IMR-90 (cell line): ENCODE measurements at regions not wholly inside any gene's neighbourhood (a gene's known extent, or its start where the extent isn't known, plus 50 kb on each side); places are given as distances from the start of the nearest gene placed in this dataset.

Experiments used
- ATAC-seq: fragments of 200-7000 bp; cut with Tn5 transposase; 2 replicates; pipeline ENCODE4 v1.9.1; 2020; ENCODE audit warnings: low read depth, mild to moderate bottlenecking, moderate library complexity
- BruUV-seq: library from RNA; stranded (reverse); fragments of 400-500 nt; replicated peaks from 2 replicates; lab custom pipeline; 2021; lab: Mats Ljungman, UMichigan
- CTCF ChIA-PET: fragments of 300-600 bp; formaldehyde crosslinking; extraction: SDS; loops from one replicate; lab custom pipeline; 2021; ENCODE audit warnings: antibody characterized with exemption; lab: Yijun Ruan, JAX
- POLR2A ChIA-PET: fragments of 300-600 bp; sonication (Branson Sonifier 250); formaldehyde crosslinking; loops from one replicate; lab custom pipeline; 2022; ENCODE audit warnings: antibody characterized with exemption; ENCODE audit not compliant: unreplicated experiment; lab: Charles Lee
- DNase-seq: peaks from one replicate; pipeline ENCODE4 v3.0.0; 2013
- H2AFZ ChIP-seq: replicated peaks from 2 replicates; pipeline ENCODE3; 2013; ENCODE audit warnings: low read length, mild to moderate bottlenecking; ENCODE audit not compliant: poor library complexity
- H2AK5ac ChIP-seq: 2 replicates; pipeline ENCODE4 v1.6.1; 2013; ENCODE audit warnings: low read depth, low read length, inconsistent platforms
- H2AK9ac ChIP-seq: replicated peaks from 2 replicates; pipeline ENCODE3; 2013; ENCODE audit warnings: mild to moderate bottlenecking, low read depth, low read length, moderate library complexity; ENCODE audit not compliant: poor library complexity
- H2BK120ac ChIP-seq: 2 replicates; pipeline ENCODE4 v1.6.1; 2013; ENCODE audit warnings: low read depth, low read length, inconsistent platforms
- H2BK15ac ChIP-seq: 3 replicates; pipeline ENCODE4 v1.6.1; 2013; ENCODE audit warnings: low read depth, low read length, inconsistent platforms
- H2BK20ac ChIP-seq: 2 replicates; pipeline ENCODE4 v1.6.1; 2013; ENCODE audit warnings: low read depth, mild to moderate bottlenecking, inconsistent platforms, low read length, moderate library complexity
- H2BK5ac ChIP-seq: 2 replicates; pipeline ENCODE4 v1.6.1; 2013; ENCODE audit warnings: mild to moderate bottlenecking, low read depth, low read length, inconsistent platforms; ENCODE audit not compliant: poor library complexity, severe bottlenecking
- H3K14ac ChIP-seq: replicated peaks from 2 replicates; pipeline ENCODE4 v1.6.1; 2013; ENCODE audit warnings: low read depth, low read length, inconsistent platforms
- H3K18ac ChIP-seq: 2 replicates; pipeline ENCODE4 v1.6.1; 2013; ENCODE audit warnings: low read depth, low read length, control low read depth
- H3K23ac ChIP-seq: 2 replicates; pipeline ENCODE4 v1.6.1; 2013; ENCODE audit warnings: low read depth, low read length, inconsistent platforms
- H3K27ac ChIP-seq: 2 replicates; pipeline ENCODE4 v1.5.1; 2013; ENCODE audit warnings: mild to moderate bottlenecking, control low read depth, low read length; ENCODE audit not compliant: insufficient read depth
- H3K27me3 ChIP-seq: 2 replicates; pipeline ENCODE4 v1.6.1; 2013; ENCODE audit warnings: low read length; ENCODE audit not compliant: control insufficient read depth, insufficient read depth
- H3K36me3 ChIP-seq: 2 replicates; pipeline ENCODE4 v1.6.1; 2013; ENCODE audit warnings: low read length, mixed read lengths; ENCODE audit not compliant: control insufficient read depth, insufficient read depth
- H3K4ac ChIP-seq: 2 replicates; pipeline ENCODE4 v1.6.1; 2013; ENCODE audit warnings: low read depth, low read length, inconsistent platforms
- H3K4me1 ChIP-seq: 2 replicates; pipeline ENCODE4 v1.6.1; 2013; ENCODE audit warnings: low read length, mixed read lengths; ENCODE audit not compliant: control insufficient read depth, insufficient read depth
- H3K4me2 ChIP-seq: 2 replicates; pipeline ENCODE4 v1.6.1; 2013; ENCODE audit warnings: low read depth, mild to moderate bottlenecking, control low read depth, low read length, moderate library complexity
- H3K4me3 ChIP-seq: 2 replicates; pipeline ENCODE4 v1.5.1; 2013; ENCODE audit warnings: low read depth, mild to moderate bottlenecking, control low read depth, low read length, moderate library complexity; ENCODE audit not compliant: insufficient read depth
- H3K56ac ChIP-seq: 2 replicates; pipeline ENCODE4 v1.6.1; 2013; ENCODE audit warnings: low read length, inconsistent platforms; ENCODE audit not compliant: insufficient read depth; ENCODE audit errors: extremely low read depth
- H3K79me1 ChIP-seq, 2 experiments: 2 replicates each; pipeline ENCODE4 v1.6.1; 2013; ENCODE audit warnings: low read length in 2 of 2, inconsistent platforms in 1 of 2, low read depth in 1 of 2
- H3K9ac ChIP-seq: 2 replicates; pipeline ENCODE4 v1.6.1; 2013; ENCODE audit warnings: low read depth, low read length, control low read depth
- H3K9me1 ChIP-seq: 2 replicates; pipeline ENCODE4 v1.6.1; 2013; ENCODE audit warnings: low read length, inconsistent platforms; ENCODE audit not compliant: insufficient read depth
- H3K9me3 ChIP-seq: 2 replicates; pipeline ENCODE4 v1.6.1; 2013; ENCODE audit warnings: low read length; ENCODE audit not compliant: control insufficient read depth, insufficient read depth
- H4K20me1 ChIP-seq: 2 replicates; pipeline ENCODE4 v1.6.1; 2013; ENCODE audit warnings: low read length, inconsistent platforms; ENCODE audit not compliant: insufficient read depth
- H4K5ac ChIP-seq: 2 replicates; pipeline ENCODE4 v1.6.1; 2013; ENCODE audit warnings: mild to moderate bottlenecking, low read depth, low read length, control low read depth
- H4K8ac ChIP-seq, 2 experiments: 2 replicates each; pipeline ENCODE4 v1.6.1; 2013; ENCODE audit warnings: low read depth in 2 of 2, low read length in 2 of 2, control low read depth in 1 of 2, inconsistent platforms in 1 of 2
- H4K91ac ChIP-seq: 2 replicates; pipeline ENCODE4 v1.6.1; 2013; ENCODE audit warnings: low read depth, low read length, inconsistent platforms; ENCODE audit not compliant: insufficient read depth
- BHLHE40 ChIP-seq: fragments of 150-350 bp; IDR thresholded peaks from 2 replicates; pipeline ENCODE4 v1.6.1; 2016; ENCODE audit warnings: mild to moderate bottlenecking, low read depth, low read length
- FOS ChIP-seq: fragments of 150-350 bp; IDR thresholded peaks from 2 replicates; pipeline ENCODE4 v1.6.1; 2016; ENCODE audit warnings: low read depth, low read length
- MAFK ChIP-seq: IDR thresholded peaks from 2 replicates; pipeline ENCODE4 v1.6.1; 2012; ENCODE audit warnings: low read depth, low read length, improper control_type of control experiment
- WGBS, 2 experiments: methylation state at CpG; one replicate each; pipeline versions ENCODE4 v1.1.5 to v1.1.7; 2013; ENCODE audit warnings: missing lambda C conversion rate in 2 of 2; ENCODE audit not compliant: insufficient read length in 1 of 2; ENCODE audit errors: extremely low coverage in 2 of 2; 5-methylcytosine and 5-hydroxymethylcytosine counted together
- dilution Hi-C: fragments of 300-500 bp; cut with HindIII; formaldehyde crosslinking; loops from one replicate; pipeline ENCODE4 v1.14.3; 2018; ENCODE audit warnings: low sequenced_read_pairs; ENCODE audit not compliant: unreplicated experiment
- in situ Hi-C: fragments of 300-500 bp; cut with MboI; formaldehyde crosslinking; loops from 3 replicates; pipeline ENCODE4 v1.14.3; 2019; ENCODE audit warnings: low sequenced_read_pairs, inconsistent platforms, mixed read lengths
- intact Hi-C: fragments of 100-400 bp; cut with micrococcal nuclease; formaldehyde crosslinking; loops from 2 replicates; pipeline ENCODE4 v1.10.0; 2022

- H2BK5ac ChIP-seq: no peak overlapping the region
- no peak overlapping the region for H3K18ac ChIP-seq
- no peaks in the 10 kb centered on the region for H3K79me1 ChIP-seq
- no peak overlapping the region for H2BK20ac ChIP-seq
- DNase-seq (no peak), ATAC-seq (no peak)
- intact Hi-C loops: no loop called here
- WGBS, 2 experiments: no CpG with 5 or more reads among the region's 5 CpGs
- H3K9me3 ChIP-seq: peaks cover 12% of the 10 kb centered on the region
- no peaks in the 10 kb centered on the region for H3K4me1 ChIP-seq
- no peak overlapping the region for H2AK9ac ChIP-seq
- no peak overlapping the region for H3K27ac ChIP-seq
- H3K4me3 ChIP-seq: no peak overlapping the region
- CTCF ChIA-PET: no interaction called here
- no TSS peak for BruUV-seq
- no peak overlapping the region for H2AFZ ChIP-seq
- H3K23ac ChIP-seq: no peak overlapping the region
- H3K4ac ChIP-seq: no peak overlapping the region
- H3K36me3 ChIP-seq: no peaks in the 10 kb centered on the region
- H4K8ac ChIP-seq: no peak overlapping the region
- no peak overlapping the region for H3K56ac ChIP-seq
- H2BK15ac ChIP-seq: no peak overlapping the region
- H2BK120ac ChIP-seq: no peak overlapping the region
- no peak overlapping the region for H4K91ac ChIP-seq
- H4K5ac ChIP-seq: no peak overlapping the region
- H3K14ac ChIP-seq: no peak overlapping the region
- no peak overlapping the region for H3K9ac ChIP-seq
- in situ Hi-C loops: no loop called here
- dilution Hi-C loops: no loop called here
- POLR2A ChIA-PET: no interaction called here
- no peaks in the 10 kb centered on the region for H3K9me1 ChIP-seq
- H4K20me1 ChIP-seq: no peaks in the 10 kb centered on the region
- no peak overlapping the region for H3K4me2 ChIP-seq
- no peak overlapping the region for H2AK5ac ChIP-seq
- TF ChIP-seq MAFK: no peak
- TF ChIP-seq FOS: no peak
- no peak for TF ChIP-seq BHLHE40
- H3K27me3 ChIP-seq: no peaks in the 10 kb centered on the region; the same call in 1 of the 2 replicates
These were observed 263.5 kb upstream of the HDAC4 start for GRCh38 chr2:239664216-239664810.
